Adrenal gland (tissue), 5 donors: ENCODE measurements at regions not wholly inside any gene's neighbourhood (a gene's known extent, or its start where the extent isn't known, plus 50 kb on each side); places are given as distances from the start of the nearest gene placed in this dataset.

Experiments used
- CTCF ChIP-seq, 6 experiments: fragments of 450-650 bp in 4 of 6; fragments of 200-600 bp in 2 of 6; sonication (generic) in 1 of 6; IDR thresholded peaks; 1 replicate in 5 of 6; 2 replicates in 1 of 6; pipeline versions ENCODE4 v1.5.1 to v1.8.0; 2016 to 2021; ENCODE audit warnings: antibody characterized with exemption in 6 of 6, mild to moderate bottlenecking in 2 of 6, moderate library complexity in 1 of 6
- POLR2A ChIP-seq, 2 donors: fragments of 450-650 bp; IDR thresholded peaks; one replicate each; pipeline ENCODE4 v1.6.1; 2017; ENCODE audit warnings: antibody characterized with exemption in 2 of 2, mild to moderate bottlenecking in 2 of 2, moderate library complexity in 1 of 2
- donor health status: DM: no; HTN: no; CAD: no.

DNA sequence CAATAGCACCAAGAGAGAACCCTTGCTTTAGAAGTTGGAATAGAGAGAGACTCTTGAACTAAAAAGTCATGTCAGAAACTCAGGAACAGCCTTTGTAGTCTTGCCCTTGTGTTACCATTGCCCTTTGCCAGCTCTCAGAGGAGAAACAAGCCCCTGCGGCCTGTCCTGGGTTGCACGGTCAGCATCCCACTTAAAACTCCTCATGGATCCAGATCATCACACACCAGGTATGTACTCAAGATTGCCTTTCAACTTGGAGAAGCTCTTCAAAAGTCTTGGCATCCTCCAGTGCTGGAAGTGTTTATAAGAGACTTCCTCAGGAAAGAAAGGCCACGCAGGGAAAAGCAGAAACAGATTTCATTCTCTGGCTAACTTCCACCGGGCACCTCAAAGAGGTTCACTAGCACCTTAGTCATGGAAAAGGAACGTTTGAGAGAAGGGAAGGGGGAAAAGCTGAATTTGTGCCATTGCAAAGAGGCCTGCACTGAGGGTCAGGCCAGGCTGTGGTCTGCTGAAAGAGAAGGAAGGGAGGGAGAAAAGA, 594.2 kb downstream of the MED13L start:
- TF ChIP-seq CTCF (IDR thresholded peaks at IDR 0.05), result no peak
- TF ChIP-seq POLR2A (IDR thresholded peaks at IDR 0.05), result no peak
